GM12872 (cell line): ENCODE measurements at regions not wholly inside any gene's neighbourhood (a gene's known extent, or its start where the extent isn't known, plus 50 kb on each side); places are given as distances from the start of the nearest gene placed in this dataset.

ENCODE experiments used
- TF ChIP-seq, protein P1 (sequence below): IDR thresholded peaks from 3 replicates; pipeline ENCODE4 v1.5.1; 2011; ENCODE audit warnings: low read depth, mild to moderate bottlenecking, low read length, moderate library complexity; ENCODE audit not compliant: insufficient read depth

DNA sequence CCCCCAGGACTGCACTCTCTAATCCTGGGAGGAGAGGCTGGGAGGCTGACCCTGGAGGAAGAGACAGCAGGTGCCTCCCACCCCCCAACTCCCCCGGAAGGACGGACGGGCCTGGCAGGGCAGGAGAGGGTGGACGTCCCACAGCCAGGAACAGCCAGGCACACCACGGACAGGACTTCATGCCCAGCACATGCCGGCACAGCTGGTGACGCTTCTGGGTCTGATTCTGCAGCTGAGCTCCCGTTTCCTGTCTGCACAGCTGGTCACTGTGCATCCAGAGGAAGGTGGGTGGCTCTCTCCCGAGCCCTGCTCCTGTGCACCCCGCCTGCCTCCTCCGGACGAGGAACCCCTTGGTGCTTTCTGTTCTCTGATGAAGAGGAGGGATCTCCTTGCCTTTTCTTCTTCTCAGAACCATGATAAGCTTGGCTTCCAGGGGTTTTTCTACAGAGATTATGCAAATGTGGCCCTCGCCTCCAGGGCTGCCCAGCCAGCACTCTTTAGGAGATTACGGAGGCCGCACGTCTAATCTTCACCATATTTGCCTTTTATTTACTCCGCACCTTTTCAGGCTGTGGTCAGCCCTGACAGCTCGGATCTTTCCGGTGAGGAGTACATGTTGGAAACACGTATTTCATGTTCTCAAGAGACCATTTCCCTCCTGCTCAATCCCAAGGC is 1295.8 kb downstream of the BRD1 start:
- TF ChIP-seq, protein P1, sequence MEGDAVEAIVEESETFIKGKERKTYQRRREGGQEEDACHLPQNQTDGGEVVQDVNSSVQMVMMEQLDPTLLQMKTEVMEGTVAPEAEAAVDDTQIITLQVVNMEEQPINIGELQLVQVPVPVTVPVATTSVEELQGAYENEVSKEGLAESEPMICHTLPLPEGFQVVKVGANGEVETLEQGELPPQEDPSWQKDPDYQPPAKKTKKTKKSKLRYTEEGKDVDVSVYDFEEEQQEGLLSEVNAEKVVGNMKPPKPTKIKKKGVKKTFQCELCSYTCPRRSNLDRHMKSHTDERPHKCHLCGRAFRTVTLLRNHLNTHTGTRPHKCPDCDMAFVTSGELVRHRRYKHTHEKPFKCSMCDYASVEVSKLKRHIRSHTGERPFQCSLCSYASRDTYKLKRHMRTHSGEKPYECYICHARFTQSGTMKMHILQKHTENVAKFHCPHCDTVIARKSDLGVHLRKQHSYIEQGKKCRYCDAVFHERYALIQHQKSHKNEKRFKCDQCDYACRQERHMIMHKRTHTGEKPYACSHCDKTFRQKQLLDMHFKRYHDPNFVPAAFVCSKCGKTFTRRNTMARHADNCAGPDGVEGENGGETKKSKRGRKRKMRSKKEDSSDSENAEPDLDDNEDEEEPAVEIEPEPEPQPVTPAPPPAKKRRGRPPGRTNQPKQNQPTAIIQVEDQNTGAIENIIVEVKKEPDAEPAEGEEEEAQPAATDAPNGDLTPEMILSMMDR = no peak

DNA sequence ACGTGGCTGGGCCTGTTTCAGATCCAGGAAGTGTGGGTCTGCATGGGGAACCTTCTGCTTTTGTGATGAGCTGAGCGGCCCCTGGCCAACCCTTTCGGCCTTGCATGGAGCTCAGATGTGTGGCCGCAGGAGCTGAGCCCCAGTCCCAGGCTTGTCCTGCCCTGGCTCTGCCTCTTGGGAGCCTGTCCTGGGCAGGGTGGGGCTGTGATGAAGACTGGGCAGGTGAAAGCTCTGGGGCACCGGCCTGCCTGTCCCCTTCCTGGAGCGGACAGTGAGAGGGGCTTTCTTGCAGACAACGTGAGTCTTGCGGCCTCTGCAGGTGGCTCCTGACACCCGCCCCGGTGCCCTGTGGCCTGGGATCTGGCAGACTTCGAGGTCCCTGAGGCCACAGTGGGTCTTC is 1296.6 kb downstream of the BRD1 start:
- TF ChIP-seq, protein P1 = no peak

DNA sequence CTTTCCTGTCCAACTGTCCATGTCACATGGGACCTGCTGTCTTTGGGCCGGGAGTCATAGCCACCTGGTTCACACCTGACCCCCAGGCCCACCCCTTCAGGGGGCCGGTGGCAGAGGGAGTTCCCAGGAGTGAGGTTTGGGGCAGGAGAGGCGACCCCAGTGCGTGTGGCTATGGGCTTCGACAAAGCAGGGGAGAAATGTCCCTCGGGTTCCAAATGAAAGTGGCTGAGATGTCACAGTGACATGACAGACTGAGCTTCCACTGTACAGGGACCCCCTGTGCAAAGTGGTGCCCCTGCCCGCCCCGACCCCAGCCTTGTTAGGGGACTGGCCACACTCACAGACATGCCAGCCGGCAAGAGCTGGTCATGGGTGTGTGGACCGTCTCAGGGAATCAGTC is 1297.0 kb downstream of the BRD1 start:
- TF ChIP-seq, protein P1 = no peak

DNA sequence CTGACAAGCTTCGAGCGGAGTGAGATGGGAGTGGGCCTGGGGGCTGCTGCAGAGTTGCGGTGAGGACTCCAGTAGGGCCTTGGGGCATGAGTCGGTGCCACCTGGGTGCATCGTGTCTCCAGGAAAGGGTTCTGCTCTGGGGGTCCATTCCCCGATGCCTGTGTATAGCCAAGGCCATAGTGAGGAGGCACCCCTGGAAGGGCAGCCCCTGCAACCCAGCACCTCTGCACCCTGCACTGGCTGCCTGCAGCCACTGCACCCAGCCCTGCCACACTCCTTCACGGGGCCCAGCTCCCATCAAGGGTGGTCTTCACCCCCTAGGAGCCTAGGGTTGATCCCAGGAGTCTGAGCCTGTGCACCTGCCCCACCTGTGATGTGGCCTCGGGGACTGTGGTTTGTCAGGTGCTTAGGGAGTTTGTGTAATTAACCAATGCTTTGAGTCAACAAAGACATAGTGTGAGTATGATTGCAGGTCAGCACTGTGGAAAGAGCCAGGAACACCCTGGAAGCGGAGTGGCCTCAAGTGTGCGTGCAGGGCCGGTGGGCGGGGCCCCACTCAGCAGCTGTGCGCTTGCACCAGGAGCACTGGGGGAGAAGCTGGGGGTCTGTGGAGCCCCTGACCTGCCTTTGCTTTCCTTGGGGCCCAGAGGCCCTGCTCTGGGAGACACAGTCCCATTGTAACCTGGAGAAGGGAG is 1299.3 kb downstream of the BRD1 start:
- TF ChIP-seq, protein P1 = no peak

DNA sequence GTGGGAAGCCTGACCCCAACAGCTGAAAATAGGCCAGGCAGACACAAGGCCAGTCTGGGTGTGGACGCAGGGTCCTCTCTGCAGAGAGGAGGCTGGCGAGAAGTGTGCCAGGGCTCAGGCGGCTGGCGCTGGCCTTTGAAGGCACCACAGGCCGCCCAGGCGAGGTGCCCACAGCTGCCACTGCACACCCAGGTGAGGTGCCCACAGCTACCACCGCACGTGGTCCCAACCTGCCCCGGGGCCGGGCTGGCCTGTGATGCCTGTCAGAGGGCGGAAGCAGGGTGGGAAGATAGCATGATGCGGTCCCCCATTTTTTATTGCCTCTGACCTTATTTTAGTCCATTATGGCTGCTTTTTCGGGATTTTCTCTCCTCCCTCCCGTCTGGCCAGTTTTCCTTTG is 1303.9 kb downstream of the BRD1 start:
- TF ChIP-seq, protein P1 = no peak

DNA sequence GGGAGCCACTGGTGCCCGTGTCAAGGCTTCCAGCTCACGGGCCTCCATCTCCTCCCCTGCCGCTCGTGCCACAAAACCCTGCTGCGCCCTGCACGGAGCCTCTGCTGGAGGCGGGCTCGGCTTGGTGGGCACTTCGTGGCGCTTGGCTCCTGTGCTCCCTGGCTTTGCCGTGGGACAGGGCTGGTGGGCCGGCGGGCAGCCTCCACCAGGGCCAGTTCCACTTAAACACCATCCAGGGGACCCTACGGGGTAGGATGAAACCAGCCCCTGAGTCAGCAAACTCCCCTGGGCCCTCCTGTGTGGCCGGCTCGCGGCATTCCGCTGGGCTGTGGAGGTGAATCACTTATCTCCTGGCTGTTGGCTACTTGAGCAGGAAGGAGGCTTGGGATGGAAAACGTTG is 1304.6 kb downstream of the BRD1 start:
- TF ChIP-seq, protein P1 = no peak

DNA sequence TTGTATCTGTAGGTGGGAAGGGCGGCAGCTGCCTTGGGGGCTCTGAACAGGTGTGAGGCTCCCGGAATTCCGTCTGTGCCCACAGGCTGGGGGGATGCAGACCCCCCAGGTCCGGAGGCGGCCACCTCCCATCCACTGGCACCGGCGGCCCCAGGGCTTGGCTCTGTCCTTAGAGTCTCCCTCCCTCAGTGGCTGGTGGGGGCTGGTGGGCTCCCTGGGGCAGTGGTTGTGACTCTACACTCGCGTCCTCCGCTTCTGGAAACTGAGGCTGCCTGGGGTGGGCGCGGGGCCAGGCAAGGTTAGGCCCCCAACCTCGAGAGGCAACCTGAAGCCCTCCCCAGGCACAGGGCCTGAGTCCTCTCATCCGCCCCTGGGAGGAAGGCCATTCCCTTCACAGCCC is 1305.4 kb downstream of the BRD1 start:
- TF ChIP-seq, protein P1 = no peak
